Subcutaneous abdominal adipose tissue (tissue), 5 donors: ENCODE measurements at regions not wholly inside any gene's neighbourhood (a gene's known extent, or its start where the extent isn't known, plus 50 kb on each side); places are given as distances from the start of the nearest gene placed in this dataset.
A peak's percentile ranks its signal among the peaks of the same experiment; 100 is the strongest.

ENCODE experiments used
- H3K27ac ChIP-seq: one replicate; pipeline ENCODE4 v1.7.0; 2013; ENCODE audit warnings: low read depth, mild to moderate bottlenecking, inconsistent platforms, low read length, moderate library complexity
- H3K27me3 ChIP-seq, 5 donors: one replicate each; pipeline ENCODE4 v1.7.0; 2013; ENCODE audit warnings: low read length in 5 of 5, inconsistent platforms in 1 of 5; ENCODE audit not compliant: control insufficient read depth in 5 of 5, insufficient read depth in 4 of 5
- H3K36me3 ChIP-seq, 5 donors: one replicate each; pipeline ENCODE4 v1.7.0; 2013; ENCODE audit warnings: low read length in 5 of 5; ENCODE audit not compliant: control insufficient read depth in 5 of 5, insufficient read depth in 5 of 5
- H3K4me1 ChIP-seq, 5 donors: one replicate each; pipeline ENCODE4 v1.7.0; 2013; ENCODE audit warnings: low read length in 5 of 5, mild to moderate bottlenecking in 3 of 5, moderate library complexity in 1 of 5; ENCODE audit not compliant: control insufficient read depth in 5 of 5, insufficient read depth in 5 of 5
- H3K4me3 ChIP-seq, 5 donors: one replicate each; pipeline ENCODE4 v1.7.0; 2013; ENCODE audit warnings: low read length in 5 of 5, low read depth in 1 of 5
- H3K9ac ChIP-seq, 5 donors: one replicate each; pipeline ENCODE4 v1.7.0; 2013; ENCODE audit warnings: low read length in 5 of 5, mild to moderate bottlenecking in 4 of 5, moderate library complexity in 3 of 5
- H3K9me3 ChIP-seq, 5 donors: one replicate each; pipeline ENCODE4 v1.7.0; 2013; ENCODE audit warnings: low read length in 5 of 5; ENCODE audit not compliant: control insufficient read depth in 5 of 5
- donor health status: healthy.
- donor health status: healthy.
- donor health status: healthy.
- donor health status: healthy.
- donor health status: healthy.

DNA sequence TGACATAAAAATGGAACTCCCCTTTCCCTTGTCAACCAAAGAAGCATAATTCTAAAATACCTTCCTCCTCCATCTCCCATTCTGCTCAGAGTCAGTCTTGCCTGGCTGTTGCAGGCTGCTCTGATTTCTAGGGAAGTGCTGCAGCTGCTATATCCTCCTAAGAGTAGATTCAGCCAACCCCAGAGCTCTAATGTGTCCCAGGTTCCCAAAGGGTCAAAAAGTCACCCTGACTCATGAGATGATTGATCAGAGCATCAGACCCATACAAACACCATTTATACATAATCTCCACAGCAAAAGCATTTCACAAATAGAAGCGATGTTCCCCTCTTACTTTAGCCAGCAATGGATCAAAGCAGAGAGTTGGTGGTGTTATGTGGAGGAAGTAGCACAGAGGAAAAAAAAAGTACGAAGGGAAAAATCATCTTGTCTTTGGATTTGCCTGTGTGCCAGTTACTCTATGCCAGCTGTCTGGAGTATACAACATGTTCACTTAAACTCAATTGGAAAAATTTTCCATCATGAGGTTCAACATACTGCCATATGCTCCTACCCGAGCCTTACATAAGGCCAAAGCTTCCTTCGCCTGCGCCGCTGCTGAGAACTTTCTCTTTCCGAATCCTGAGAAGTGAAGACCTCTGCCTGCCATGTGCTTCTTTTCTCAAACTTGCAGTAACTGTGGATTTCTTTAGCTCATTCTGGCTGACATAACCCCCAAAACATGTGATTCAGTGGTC is 258.0 kb downstream of the TLE4 start:
- Histone ChIP-seq H3K36me3 (no peaks in the 10 kb centered on the region), H3K9ac (no peak overlapping the region), H3K4me3 (no peak overlapping the region), H3K27ac (no peak overlapping the region), H3K9me3 (peaks cover 0 to 5% (median 0%) of the 10 kb centered on the region in 5 donors), H3K4me1 (no peaks in the 10 kb centered on the region), H3K27me3 (no peaks in the 10 kb centered on the region)

- Histone ChIP-seq H3K9me3 (peaks cover 0 to 2% (median 0%) of the 10 kb centered on the region in 5 donors), H3K4me1 (no peaks in the 10 kb centered on the region), H3K27me3 (no peaks in the 10 kb centered on the region), H3K4me3 (no peak overlapping the region), H3K27ac (no peak overlapping the region), H3K9ac (no peak overlapping the region), H3K36me3 (no peaks in the 10 kb centered on the region)
Observed at GRCh38 chr9:79824265-79824664, 252.5 kb downstream of the TLE4 start.

GRCh38 chr9:79817438-79818004 is 245.8 kb downstream of the TLE4 start:
- Histone ChIP-seq H3K4me3 (no peak overlapping the region), H3K27ac (no peak overlapping the region), H3K9ac (no peak overlapping the region), H3K36me3 (no peaks in the 10 kb centered on the region), H3K27me3 (peaks cover 0 to 2% (median 0%) of the 10 kb centered on the region in 5 donors), H3K4me1 (peaks cover 0 to 5% (median 0%) of the 10 kb centered on the region in 5 donors), H3K9me3 (no peaks in the 10 kb centered on the region)

DNA sequence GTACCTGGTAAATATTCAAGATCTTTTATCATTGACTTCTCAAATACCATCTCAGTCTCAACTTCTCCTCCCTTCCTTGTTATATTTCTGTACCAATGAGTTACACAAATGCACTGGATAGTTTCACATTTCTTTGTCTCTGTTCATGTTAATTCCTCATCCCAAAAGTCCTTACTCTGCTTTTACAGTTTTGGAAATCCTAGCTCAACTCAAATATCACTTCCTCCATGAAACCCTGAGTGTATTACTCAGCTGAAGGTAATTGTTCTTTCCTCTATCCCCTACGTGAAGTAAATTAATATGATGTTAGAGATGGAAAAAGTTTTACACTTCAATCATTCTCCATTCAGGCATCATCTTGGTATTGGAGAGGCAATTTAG is 241.5 kb downstream of the TLE4 start:
- no peak overlapping the region for H3K4me3 ChIP-seq
- H3K4me1 ChIP-seq = peaks cover 0 to 10% (median 0%) of the 10 kb centered on the region in 5 donors
- H3K27ac ChIP-seq = no peak overlapping the region

DNA sequence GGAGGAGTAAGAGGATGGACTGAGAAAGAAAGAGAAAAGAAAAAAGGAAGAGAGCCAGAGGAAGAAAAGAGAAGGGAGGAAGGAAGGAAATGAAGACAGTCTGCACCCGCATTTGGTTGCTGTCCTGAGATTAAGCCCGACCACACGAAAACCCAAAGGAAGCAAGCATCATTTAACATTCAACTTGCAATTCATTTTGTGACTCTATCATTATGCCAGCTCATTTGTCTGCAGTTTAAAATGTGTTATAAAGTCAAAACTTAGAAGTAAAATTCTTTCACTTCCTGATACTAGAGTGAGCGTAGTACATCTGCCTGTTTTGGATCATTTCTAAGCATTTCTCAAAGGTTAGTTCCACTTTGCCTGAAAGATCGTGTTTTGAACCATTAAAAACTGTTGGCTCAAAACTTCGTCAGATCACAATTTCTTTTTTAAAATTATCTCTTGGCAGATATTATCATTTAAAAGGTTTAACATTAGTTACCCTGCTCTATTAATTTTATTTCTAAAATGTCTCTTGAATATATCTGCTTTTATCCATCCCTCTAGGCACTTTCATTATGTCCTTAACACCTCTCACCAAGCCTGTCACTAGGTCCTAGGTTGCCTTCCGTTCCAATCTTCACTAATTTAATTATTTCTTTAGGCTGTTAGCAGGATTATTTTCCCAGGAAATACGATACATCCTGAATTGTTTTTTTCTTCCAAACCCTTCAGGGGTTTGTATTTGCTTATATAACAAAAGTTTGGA is 240.9 kb downstream of the TLE4 start:
- Histone ChIP-seq H3K27me3 (peaks cover 0 to 2% (median 0%) of the 10 kb centered on the region in 5 donors), H3K36me3 (no peaks in the 10 kb centered on the region), H3K9ac (no peak overlapping the region), H3K4me3 (peak overlapping the region in 3 of 5 donors; percentile 7 to 27 (median 23)), H3K9me3 (no peaks in the 10 kb centered on the region), H3K4me1 (peaks cover 0 to 7% (median 0%) of the 10 kb centered on the region in 5 donors), H3K27ac (no peak overlapping the region)

More for the DNA sequence above, 241.5 kb downstream of the TLE4 start:
- no peaks in the 10 kb centered on the region for H3K36me3 ChIP-seq
- H3K9ac ChIP-seq = no peak overlapping the region
- no peaks in the 10 kb centered on the region for H3K9me3 ChIP-seq
- H3K27me3 ChIP-seq = peaks cover 0 to 2% (median 0%) of the 10 kb centered on the region in 5 donors

DNA sequence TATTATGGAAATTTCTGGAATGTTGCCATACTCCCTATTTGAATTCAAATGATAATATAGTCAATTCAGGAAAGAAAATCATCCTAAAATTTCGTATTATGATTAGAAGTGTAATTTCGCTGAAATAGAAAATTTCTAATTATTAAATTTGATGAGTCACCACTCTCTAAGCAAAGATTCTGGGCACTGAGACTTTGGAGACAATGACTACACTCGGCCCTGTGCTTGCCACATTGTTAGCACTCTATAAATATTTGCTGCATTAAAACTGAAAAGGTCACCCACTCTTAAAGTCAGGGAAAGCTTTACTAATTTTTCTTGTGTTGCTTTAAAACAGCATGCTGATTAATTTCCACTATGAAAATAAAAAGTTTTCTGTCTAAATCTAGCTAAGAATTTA is 240.3 kb downstream of the TLE4 start:
- Histone ChIP-seq H3K4me1 (peaks cover 0 to 5% (median 0%) of the 10 kb centered on the region in 5 donors), H3K9ac (no peak overlapping the region), H3K27ac (no peak overlapping the region), H3K9me3 (no peaks in the 10 kb centered on the region), H3K27me3 (peaks cover 0 to 2% (median 0%) of the 10 kb centered on the region in 5 donors), H3K4me3 (peak overlapping the region in 1 of 5 donors; percentile 27), H3K36me3 (no peaks in the 10 kb centered on the region)

GRCh38 chr9:79809931-79810330 is 238.2 kb downstream of the TLE4 start:
- peaks cover 0 to 5% (median 0%) of the 10 kb centered on the region in 5 donors for H3K4me1 ChIP-seq
- no peaks in the 10 kb centered on the region for H3K36me3 ChIP-seq
- H3K9ac ChIP-seq = no peak overlapping the region
- no peaks in the 10 kb centered on the region for H3K9me3 ChIP-seq
- H3K27me3 ChIP-seq = no peaks in the 10 kb centered on the region
- no peak overlapping the region for H3K27ac ChIP-seq
- H3K4me3 ChIP-seq = peak overlapping the region in 1 of 5 donors; percentile 20

- Histone ChIP-seq H3K9me3 (no peaks in the 10 kb centered on the region), H3K9ac (no peak overlapping the region), H3K27me3 (no peaks in the 10 kb centered on the region), H3K36me3 (no peaks in the 10 kb centered on the region), H3K4me3 (no peak overlapping the region), H3K4me1 (peaks cover 0 to 5% (median 0%) of the 10 kb centered on the region in 5 donors), H3K27ac (no peak overlapping the region)
Observed at GRCh38 chr9:79809316-79809876, 237.6 kb downstream of the TLE4 start.

GRCh38 chr9:79807971-79808370 is 236.2 kb downstream of the TLE4 start:
- no peaks in the 10 kb centered on the region for H3K27me3 ChIP-seq
- H3K9me3 ChIP-seq = no peaks in the 10 kb centered on the region
- peaks cover 0 to 5% (median 0%) of the 10 kb centered on the region in 5 donors for H3K4me1 ChIP-seq
- H3K4me3 ChIP-seq = no peak overlapping the region
- no peak overlapping the region for H3K9ac ChIP-seq
- no peaks in the 10 kb centered on the region for H3K36me3 ChIP-seq
- no peak overlapping the region for H3K27ac ChIP-seq
